ENCODE measurements at regions not wholly inside any gene's neighbourhood (a gene's known extent, or its start where the extent isn't known, plus 50 kb on each side); places are given as distances from the start of the nearest gene placed in this dataset.

- H3K4me3 ChIP-seq (ENCODE audit: low read depth, low read length) = no peak overlapping the region
- H3K27me3 ChIP-seq (ENCODE audit: insufficient read depth, low read depth, severe bottlenecking) = peaks cover 27% of the 10 kb centered on the region
- no peak overlapping the region for H3K27ac ChIP-seq
- DNase-seq = no peak
- no peak for TF ChIP-seq CTCF (IDR thresholded peaks at IDR 0.05; ENCODE audit: low read depth, low read length)
- H3K36me3 ChIP-seq = no peaks in the 10 kb centered on the region
- H3K9me3 ChIP-seq (ENCODE audit: severe bottlenecking) = no peaks in the 10 kb centered on the region
Observed at GRCh38 chr18:6484659-6485058, 69.9 kb upstream of the L3MBTL4 start.

- no peak overlapping the region for H3K4me3 ChIP-seq (ENCODE audit: low read depth, low read length)
- no peak for DNase-seq
- no peak overlapping the region for H3K27ac ChIP-seq
- H3K36me3 ChIP-seq = no peaks in the 10 kb centered on the region
- TF ChIP-seq CTCF (IDR thresholded peaks at IDR 0.05; ENCODE audit: low read depth, low read length) = no peak
- peaks cover 27% of the 10 kb centered on the region for H3K27me3 ChIP-seq (ENCODE audit: insufficient read depth, low read depth, severe bottlenecking)
- no peaks in the 10 kb centered on the region for H3K9me3 ChIP-seq (ENCODE audit: severe bottlenecking)
Observed at GRCh38 chr18:6486313-6486712, 71.6 kb upstream of the L3MBTL4 start.

- no peak overlapping the region for H3K27ac ChIP-seq
- H3K27me3 ChIP-seq (ENCODE audit: insufficient read depth, low read depth, severe bottlenecking) = peaks cover 27% of the 10 kb centered on the region
- no peak overlapping the region for H3K4me3 ChIP-seq (ENCODE audit: low read depth, low read length)
- TF ChIP-seq CTCF (IDR thresholded peaks at IDR 0.05; ENCODE audit: low read depth, low read length) = no peak
- H3K36me3 ChIP-seq = no peaks in the 10 kb centered on the region
- DNase-seq = no peak
- no peaks in the 10 kb centered on the region for H3K9me3 ChIP-seq (ENCODE audit: severe bottlenecking)
Observed at GRCh38 chr18:6486764-6487426, 72.2 kb upstream of the L3MBTL4 start.

- Histone ChIP-seq H3K9me3 (ENCODE audit: severe bottlenecking) (no peaks in the 10 kb centered on the region), H3K4me3 (ENCODE audit: low read depth, low read length) (no peak overlapping the region), H3K27me3 (ENCODE audit: insufficient read depth, low read depth, severe bottlenecking) (peaks cover 30% of the 10 kb centered on the region), H3K36me3 (no peaks in the 10 kb centered on the region), H3K27ac (no peak overlapping the region)
- no peak for TF ChIP-seq CTCF (IDR thresholded peaks at IDR 0.05; ENCODE audit: low read depth, low read length)
- no peak for DNase-seq
Observed at GRCh38 chr18:6487968-6488367, 73.3 kb upstream of the L3MBTL4 start.

GRCh38 chr18:6488956-6489355 is 74.2 kb upstream of the L3MBTL4 start:
- no peak overlapping the region for H3K27ac ChIP-seq
- no peaks in the 10 kb centered on the region for H3K36me3 ChIP-seq
- DNase-seq = no peak
- no peaks in the 10 kb centered on the region for H3K9me3 ChIP-seq (ENCODE audit: severe bottlenecking)
- H3K27me3 ChIP-seq (ENCODE audit: insufficient read depth, low read depth, severe bottlenecking) = peaks cover 31% of the 10 kb centered on the region
- TF ChIP-seq CTCF (IDR thresholded peaks at IDR 0.05; ENCODE audit: low read depth, low read length) = no peak
- H3K4me3 ChIP-seq (ENCODE audit: low read depth, low read length) = no peak overlapping the region

- no peak for TF ChIP-seq CTCF (IDR thresholded peaks at IDR 0.05; ENCODE audit: low read depth, low read length)
- Histone ChIP-seq H3K36me3 (no peaks in the 10 kb centered on the region), H3K27me3 (ENCODE audit: insufficient read depth, low read depth, severe bottlenecking) (peaks cover 24% of the 10 kb centered on the region), H3K4me3 (ENCODE audit: low read depth, low read length) (no peak overlapping the region), H3K27ac (no peak overlapping the region), H3K9me3 (ENCODE audit: severe bottlenecking) (no peaks in the 10 kb centered on the region)
- DNase-seq = no peak
Observed at GRCh38 chr18:6489977-6490376, 75.3 kb upstream of the L3MBTL4 start.
